Skeletal muscle cell (primary cell): ENCODE measurements at regions not wholly inside any gene's neighbourhood (a gene's known extent, or its start where the extent isn't known, plus 50 kb on each side); places are given as distances from the start of the nearest gene placed in this dataset.
"Not testable (repeated sequence)": the region's sequence is repeated elsewhere in the genome, so short reads cannot be mapped to it uniquely, and the experiment has no call there.

Experiments used
- DNase-seq: peaks from one replicate; pipeline ENCODE4 v3.0.0-alpha.2; 2010; ENCODE audit warnings: low read depth
- H3K4me3 ChIP-seq: 2 replicates; pipeline ENCODE4 v1.5.1; 2011; ENCODE audit warnings: low read depth, mild to moderate bottlenecking, control low read depth, low read length, moderate library complexity

DNA sequence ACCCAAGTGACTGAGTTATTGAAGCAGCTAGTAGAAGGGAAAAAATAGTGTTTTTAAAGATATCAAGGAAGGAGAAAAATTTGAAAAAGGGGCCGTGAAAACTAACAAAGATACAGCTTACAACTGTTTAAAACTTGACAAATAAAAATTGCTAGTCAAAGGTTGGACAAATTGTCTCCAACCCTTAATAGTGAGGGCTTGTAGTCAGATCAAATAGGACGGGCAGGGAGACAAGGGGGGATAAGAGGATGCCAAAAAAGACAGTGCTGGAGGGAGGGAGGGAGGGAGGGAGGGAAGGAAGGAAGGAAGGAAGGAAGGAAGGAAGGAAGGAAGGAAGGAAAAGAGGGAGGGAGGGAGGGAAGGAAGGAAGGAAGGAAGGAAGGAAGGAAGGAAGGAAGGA is 1825.8 kb upstream of the MIR17HG start:
- DNase-seq, H3K4me3 ChIP-seq: not testable (repeated sequence)

DNA sequence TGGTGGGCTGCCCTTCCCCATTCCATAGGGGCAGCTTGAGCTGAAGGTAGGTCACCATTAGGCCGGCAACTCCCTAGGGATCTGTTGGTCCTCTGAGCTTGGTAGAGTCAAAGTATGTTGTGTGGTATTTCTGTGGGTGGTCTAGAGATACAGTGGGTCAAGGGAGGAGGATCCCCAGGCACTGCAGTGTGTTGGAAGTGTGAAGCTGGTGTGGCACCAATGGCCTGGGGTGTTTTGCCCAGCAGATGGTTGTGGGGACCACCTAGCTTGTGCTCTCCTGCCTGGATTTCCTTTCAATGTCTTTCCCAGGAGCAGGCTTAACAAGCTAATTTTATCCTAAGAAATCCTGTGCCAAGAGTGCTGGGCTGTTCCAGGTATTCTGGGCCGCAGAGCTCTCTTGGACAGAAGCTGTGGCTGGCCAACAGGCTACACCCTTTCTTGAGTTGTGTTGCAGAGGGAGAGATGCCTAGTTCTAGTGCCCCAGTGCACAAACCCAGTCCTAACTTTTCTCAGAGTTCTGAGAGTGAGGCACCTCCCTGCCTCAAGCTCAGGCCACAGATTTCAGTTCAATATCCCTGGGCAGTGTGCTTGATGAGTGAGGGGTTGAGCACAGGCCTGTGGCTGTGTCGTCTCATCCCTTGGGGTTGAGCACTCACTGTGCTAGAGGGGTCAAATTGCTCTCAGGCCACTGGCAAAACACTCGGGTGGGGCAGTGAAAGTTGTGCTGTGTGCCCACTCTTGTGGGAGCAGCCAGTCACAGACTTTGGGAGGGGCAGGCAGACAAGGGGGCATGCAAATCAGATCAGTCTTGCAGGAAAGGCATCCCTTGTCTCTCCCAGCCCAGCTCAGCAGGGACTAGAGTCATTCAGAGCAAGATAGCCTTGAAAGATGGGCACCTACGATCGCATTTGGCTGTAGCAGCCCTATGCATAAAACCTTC is 1806.1 kb upstream of the MIR17HG start:
- H3K4me3 ChIP-seq: no peak overlapping the region
- no peak for DNase-seq

DNA sequence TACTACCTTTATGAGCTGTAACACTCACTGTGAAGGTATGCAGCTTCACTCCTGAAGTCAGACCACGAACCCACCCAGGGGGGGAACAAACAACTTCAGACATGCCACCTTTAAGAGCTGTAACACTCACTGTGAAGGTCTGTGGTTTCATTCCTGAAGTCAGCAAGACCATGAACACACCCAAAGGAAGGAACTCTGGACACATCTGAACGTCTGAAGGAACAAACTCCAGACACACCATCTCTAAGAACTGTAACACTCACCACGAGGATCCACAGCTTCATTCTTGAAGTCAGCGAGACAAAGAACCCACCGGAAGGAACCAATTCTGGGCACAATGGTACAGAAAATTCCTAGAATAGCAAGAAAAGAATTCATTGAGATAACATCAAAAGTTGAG is 1796.5 kb upstream of the MIR17HG start:
- no peak overlapping the region for H3K4me3 ChIP-seq
- no peak for DNase-seq

DNA sequence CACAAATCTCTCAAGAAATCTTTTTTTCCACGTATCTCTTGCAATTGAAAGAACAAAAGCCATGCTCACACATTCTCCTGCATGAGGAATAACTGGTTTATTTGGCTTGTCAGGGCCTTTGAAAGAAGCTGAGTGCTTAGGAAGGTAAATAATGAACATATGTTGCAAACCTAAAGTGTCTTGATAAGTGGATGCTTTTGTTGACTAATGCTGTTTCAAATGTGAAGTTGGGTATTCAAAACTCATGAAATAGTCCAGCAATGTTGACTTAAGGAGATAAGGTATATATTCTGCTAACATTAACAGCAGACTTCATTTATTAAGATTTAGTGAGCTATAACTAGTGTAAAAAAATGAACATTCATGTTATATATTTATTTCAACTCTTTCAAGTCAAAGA is 1792.7 kb upstream of the MIR17HG start:
- H3K4me3 ChIP-seq: no peak overlapping the region
- DNase-seq: no peak

DNA sequence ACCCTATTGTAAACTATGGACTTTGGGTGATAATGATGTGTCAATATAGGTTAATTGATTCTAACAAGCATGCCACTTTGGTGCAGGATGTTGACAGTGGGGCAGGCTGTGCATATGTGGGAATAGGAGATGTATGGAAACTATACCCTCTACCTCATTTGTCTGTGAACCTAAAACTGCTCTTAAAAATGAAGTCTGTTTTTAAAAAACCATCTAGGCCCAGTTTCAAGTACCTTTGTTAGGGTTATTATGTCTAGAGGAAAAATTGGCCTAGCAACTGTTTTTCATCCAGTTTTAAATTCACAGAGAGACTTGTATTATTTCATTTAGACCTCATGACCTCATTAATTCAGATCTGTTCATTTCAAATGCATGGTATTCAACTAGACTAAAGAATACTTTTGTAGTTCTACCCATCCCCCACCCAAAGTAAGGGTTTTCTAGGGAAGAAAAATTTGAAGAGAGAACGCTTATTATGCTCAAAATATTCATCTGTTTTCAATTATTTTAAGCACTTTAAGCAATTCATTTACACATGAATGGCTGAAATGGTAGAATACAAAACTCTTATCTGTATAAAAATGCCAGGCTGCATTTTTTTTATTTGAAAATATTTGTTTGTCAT is 1781.9 kb upstream of the MIR17HG start:
- DNase-seq: no peak
- no peak overlapping the region for H3K4me3 ChIP-seq

DNA sequence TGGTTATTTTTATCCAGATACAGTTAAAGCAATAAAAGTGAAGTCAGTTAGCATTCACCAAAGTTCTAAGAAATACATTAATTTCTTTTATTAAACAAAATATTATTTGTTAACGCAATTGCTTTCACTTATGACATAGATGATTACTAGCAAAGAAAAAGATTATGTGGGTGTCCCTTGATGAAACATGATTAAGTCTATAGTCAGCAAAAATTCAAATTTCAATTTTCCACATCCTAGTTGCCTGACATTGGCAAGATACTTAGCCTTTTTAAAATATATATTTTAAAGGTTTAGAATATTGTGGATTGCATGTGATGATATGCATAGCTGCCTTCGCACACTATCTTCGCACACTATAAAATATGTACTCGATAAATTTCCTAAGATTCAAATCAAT is 1780.5 kb upstream of the MIR17HG start:
- H3K4me3 ChIP-seq: no peak overlapping the region
- DNase-seq: no peak

DNA sequence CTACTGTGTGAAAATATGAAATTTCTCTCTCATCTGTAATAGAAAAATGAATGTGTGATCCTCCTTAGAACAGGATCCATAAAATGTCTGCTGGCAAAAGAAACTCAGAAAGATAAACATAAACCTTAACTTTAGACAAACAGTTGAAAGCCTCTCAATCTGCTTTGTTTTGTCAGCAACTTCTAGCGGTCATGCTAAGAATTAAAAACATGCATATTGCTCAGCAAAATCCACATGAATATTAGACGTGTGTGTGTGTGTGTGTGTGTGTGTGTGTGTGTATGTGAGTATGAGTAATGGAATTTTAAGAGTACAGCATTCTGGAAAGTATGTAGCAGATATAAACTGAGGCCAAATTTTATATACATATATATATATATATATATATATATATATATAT is 1779.2 kb upstream of the MIR17HG start:
- no peak overlapping the region for H3K4me3 ChIP-seq
- DNase-seq: no peak

DNA sequence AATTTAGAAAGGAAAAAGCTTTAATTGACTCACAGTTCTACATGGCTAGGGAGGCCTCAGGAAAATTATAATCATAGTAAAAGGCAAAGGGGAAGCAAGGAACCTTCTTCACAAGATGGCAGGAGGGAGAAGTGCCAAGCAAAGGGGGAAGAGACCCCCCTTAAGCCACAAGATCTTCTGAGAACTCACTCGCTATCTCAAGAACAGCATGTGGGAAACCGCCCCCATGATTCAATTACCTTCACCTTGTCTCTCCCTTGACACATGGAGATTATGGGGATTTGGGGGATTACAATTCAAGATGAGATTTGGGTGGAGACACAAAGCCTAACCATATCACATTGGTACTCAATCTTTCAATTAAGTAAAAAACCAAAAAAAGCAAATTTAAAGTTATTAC is 1778.7 kb upstream of the MIR17HG start:
- DNase-seq: no peak
- H3K4me3 ChIP-seq: no peak overlapping the region

DNA sequence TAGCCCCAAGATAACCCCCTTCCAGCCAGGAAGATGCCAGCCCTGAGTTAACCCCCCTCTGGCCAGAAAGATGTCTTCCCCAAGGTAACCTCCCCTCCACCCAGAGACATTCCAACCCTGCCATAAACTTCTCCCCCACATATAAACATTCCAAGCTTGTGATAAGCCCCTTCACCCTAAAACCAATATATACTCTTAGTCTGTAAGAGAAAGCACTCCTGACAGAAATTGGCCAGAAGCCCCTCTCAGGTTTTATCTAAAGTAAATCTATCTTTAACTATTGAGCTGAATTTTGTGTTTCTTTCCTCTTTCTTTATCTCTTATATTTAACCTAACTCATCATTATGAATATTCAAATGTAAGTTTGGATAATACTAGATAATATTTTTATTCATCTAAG is 1775.8 kb upstream of the MIR17HG start:
- no peak overlapping the region for H3K4me3 ChIP-seq
- DNase-seq: no peak

DNA sequence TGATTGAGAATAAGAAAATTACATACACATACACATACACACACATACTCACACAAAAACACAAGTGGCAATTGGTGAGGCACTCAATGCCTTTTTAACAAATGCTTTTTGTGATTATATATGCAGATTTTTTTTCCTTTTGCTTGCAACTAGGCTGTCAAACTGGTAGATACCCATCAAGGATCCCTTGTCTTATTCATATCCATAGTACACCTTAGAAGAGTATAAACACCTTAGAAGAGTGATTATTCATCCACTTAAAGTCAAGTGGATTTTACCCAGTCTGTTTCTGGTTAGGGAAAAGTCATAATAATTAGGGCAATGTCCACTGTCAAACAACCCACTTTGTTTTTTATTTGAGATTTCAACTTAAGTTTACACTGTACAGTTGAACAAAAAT is 1773.4 kb upstream of the MIR17HG start:
- no peak overlapping the region for H3K4me3 ChIP-seq
- DNase-seq: no peak

DNA sequence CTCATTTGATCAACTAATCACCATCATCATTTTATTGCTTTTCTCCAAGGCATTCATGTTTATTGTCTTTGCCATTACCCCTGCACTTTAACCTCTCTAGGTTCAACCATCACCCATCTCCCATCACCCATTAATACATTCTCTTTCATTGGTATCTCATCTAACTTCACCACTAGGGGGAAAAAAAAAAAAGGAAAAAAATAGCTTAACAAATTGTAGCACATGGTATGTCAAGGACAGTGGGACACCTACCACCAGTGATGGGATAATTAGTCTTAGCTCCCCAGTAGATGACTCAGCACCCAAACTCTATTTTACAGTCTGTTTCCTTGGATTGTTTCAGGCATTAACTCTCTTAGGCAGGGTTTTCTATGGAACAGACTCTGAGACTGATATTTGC is 1770.2 kb upstream of the MIR17HG start:
- no peak for DNase-seq
- no peak overlapping the region for H3K4me3 ChIP-seq

DNA sequence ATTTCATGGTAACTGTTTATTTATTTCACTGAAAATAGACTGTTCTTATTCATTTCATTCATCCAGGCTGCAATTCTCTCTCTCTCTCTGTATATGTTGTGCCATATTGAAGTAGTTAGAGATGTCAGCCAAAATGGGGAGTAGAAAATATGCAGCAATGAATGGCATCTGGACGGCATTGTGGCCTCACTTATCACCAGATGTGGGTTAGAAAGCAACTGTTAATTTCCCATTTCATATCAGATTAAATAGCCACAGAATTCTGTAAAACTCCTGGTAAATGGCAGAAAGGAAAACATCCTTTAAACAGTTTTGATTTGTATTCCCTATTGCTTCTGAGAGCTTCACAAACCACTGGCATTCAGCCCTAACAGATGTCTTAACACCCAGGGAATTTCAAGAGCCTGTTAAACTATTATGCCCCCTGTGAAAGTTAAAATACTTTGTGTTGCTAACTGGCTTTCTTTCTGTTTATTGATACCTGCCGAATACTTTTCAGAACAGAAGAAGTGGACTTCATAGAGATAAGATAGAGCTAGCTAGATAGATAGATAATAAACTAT is 1763.3 kb upstream of the MIR17HG start:
- DNase-seq: peak; percentile 3
- H3K4me3 ChIP-seq: no peak overlapping the region

DNA sequence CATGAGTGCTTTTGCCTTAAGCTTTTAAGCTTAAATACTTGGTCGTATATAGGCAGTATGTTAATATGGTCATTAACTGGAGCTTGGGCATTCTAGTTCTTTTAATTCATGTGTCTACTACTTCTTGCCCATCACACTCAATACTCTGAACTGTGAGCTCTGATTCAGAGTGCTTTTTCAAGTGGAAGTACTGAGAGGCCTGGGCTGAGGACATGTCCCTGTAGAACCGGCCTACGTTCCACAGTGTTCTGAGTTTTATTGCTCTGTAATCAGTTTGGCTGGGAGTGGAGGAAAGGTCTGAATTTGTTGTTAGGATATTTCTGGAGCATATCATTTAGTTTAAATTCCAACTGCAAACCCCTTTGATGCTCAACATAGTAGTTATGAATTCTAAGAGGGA is 1744.8 kb upstream of the MIR17HG start:
- no peak for DNase-seq
- H3K4me3 ChIP-seq: no peak overlapping the region

DNA sequence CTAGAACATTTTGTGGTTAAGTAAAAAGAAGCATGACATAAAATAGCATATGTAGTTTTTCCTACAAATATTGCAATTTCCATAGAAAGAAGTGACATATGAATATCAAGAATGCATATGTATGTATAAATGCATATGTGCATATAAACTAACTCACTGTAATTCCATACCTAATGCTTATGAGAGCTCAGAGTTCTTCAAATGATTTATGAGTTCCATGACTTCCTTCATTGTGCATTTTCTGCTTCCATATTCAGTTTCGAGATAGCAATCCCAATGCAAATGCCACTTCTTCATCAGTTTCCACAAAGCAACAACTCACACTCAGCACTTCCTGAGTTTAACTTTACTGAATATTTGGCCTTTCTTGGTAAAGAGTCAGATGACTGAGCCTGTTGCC is 1744.3 kb upstream of the MIR17HG start:
- DNase-seq: no peak
- no peak overlapping the region for H3K4me3 ChIP-seq

DNA sequence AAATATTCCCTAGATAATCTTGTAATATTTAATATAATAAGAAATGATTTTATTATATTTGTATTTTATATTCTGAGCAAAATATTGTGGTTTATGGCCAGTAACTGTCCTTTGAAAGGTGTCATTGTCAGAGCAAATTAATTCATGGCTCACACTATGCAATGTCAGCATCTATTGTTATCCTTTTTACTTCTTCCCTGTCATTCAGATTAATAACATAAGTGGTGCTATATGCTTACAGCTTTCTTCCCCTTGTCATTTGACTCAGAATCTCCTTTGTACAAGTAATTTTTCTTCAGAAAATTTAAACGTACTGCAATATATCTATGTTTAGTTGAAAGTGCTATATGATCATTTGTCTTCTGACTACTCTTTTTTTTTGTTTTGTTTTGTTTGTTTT is 1738.2 kb upstream of the MIR17HG start:
- no peak overlapping the region for H3K4me3 ChIP-seq

DNA sequence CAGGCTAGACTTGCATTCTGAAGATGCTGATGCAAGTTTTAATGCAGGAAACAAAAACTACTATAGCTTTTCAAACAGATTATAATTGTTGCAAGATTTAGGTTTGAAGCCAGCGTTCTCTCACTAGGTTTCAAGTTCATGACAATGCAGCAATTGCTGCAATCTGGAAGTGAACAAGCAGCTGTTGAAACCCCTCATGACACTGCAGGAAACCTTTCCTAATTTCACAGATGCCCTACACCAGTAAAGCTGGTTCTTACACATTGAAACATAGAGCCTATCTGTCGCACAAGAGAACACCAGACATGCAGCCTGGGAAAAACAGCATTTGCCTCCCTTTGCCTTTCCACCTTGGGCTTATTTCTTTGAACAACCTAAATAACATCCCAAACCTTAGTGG is 1737.2 kb upstream of the MIR17HG start:
- no peak overlapping the region for H3K4me3 ChIP-seq
- DNase-seq: no peak

More for the DNA sequence above, 1738.2 kb upstream of the MIR17HG start:
- DNase-seq: no peak

DNA sequence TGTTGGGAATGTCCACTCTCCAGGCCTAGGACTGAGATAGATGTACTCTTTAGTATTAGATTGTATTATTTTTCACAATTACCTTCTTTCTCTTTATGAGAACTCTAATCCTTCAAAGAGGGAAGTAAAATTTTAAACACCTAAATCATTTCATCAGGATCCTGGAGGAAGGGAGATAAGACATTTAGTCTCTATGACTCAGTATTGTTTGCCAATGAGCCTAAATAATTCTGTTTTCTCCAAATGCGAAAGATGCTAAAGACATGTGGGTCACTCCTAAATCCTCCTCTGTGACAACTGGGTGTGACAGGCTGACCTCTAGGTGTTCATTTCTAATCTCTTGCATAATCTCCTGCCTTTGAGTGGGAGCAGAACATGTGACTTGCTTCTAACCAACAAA is 1736.6 kb upstream of the MIR17HG start:
- no peak for DNase-seq
- no peak overlapping the region for H3K4me3 ChIP-seq

DNA sequence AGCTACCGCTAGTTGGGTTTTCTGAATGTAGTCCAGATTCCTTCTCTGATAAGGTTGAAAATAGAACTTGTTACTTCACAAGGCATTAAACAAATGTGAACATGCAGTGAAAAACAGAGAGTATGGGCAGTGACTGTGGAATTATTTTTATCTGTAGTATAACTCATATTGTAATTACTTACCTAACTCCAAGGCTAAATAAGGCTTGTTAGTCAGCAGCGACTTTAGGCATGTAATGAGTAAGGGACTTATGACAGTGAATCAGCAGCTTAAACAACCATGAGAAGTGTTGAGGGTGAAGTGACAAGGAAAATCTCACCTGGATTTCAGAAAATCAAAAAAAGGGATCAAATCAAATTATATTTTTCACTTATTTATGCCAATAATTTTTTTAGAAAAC is 1719.5 kb upstream of the MIR17HG start:
- no peak overlapping the region for H3K4me3 ChIP-seq
- DNase-seq: no peak

DNA sequence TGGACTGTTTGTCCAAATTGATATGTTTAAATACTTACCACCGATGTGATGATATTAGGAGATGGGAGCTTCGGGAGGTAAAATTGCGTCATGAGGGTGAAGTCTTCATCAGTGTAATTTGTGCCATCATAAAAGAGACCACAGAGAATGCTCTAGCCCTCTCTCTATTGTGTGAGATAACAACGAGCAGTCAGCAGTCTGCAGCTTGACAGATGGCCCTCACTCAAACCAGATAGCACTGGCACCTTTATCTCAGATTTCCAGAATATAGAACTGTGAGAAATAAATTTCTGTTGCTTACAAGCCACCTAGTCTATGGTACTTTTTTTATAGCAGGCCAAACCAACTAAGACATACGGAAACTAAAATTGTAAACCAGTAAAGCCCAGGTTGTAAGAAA is 1718.9 kb upstream of the MIR17HG start:
- H3K4me3 ChIP-seq: no peak overlapping the region
- DNase-seq: no peak

DNA sequence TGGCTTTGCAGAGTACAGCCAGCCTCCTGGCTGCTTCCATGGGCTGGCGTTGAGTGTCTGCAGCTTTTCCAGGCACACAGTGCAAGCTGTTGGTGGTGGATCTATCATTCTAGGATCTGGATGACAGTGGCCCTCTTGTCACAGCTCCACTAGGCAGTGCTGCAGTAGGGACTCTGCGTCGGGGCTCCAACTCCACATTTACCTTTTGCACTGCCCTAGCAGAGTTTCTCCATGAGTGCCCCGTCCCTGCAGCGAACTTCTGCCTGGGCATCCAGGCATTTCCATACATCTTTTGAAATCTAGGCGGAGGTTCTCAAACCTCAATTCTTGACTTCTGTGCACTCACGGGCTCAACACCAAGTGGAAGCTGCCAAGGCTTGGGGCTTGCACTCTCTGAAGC is 1697.3 kb upstream of the MIR17HG start:
- DNase-seq: no peak
- no peak overlapping the region for H3K4me3 ChIP-seq

DNA sequence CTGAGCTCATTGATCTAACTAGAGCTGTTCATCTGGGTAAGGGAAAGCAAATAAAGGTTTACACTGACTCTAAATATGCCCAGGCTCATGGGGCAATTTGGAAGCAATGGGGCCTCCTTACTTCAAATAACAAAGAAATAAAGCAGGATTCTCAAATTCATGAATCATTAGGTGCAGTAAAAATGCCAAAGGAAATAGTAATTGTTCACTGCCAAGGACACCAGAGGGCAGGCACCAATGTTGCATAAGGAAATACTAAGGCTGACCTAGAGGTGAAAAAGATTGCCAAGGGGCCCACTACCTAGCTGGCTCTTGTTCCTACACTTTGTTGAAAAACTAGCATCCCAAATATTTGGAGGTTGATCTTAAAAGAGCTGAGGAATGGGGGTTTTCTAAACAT is 1686.7 kb upstream of the MIR17HG start:
- DNase-seq: no peak
- H3K4me3 ChIP-seq: no peak overlapping the region
